PC-9 (cell line): ENCODE measurements at regions not wholly inside any gene's neighbourhood (a gene's known extent, or its start where the extent isn't known, plus 50 kb on each side); places are given as distances from the start of the nearest gene placed in this dataset.
A peak's percentile ranks its signal among the peaks of the same experiment; 100 is the strongest.

Experiments
- BruUV-seq: library from RNA; stranded (reverse); fragments of 400-500 nt; replicated peaks from 2 replicates; lab custom pipeline; 2021; lab: Mats Ljungman, UMichigan
- CTCF ChIA-PET: fragments of 300-600 bp; sonication (Branson Sonifier 250); formaldehyde crosslinking; loops from one replicate; lab custom pipeline; 2022; ENCODE audit warnings: antibody characterized with exemption; lab: Charles Lee
- POLR2A ChIA-PET: fragments of 300-600 bp; sonication (Branson Sonifier 250); formaldehyde crosslinking; loops from one replicate; lab custom pipeline; 2022; ENCODE audit warnings: antibody characterized with exemption; ENCODE audit not compliant: unreplicated experiment; lab: Charles Lee
- DNase-seq, 2 experiments: peaks; one replicate each; pipeline versions ENCODE4 v3.0.0 to v3.0.0-alpha.2; 2015 to 2022; ENCODE audit warnings: mixed read lengths in 1 of 2
- H2AFZ ChIP-seq: fragments of 200-600 bp; sonication (generic); 2 replicates; pipeline ENCODE4 v1.8.1; 2017; ENCODE audit warnings: antibody characterized with exemption
- H3F3A ChIP-seq: fragments of 200-600 bp; sonication (generic); 2 replicates; pipeline ENCODE4 v1.8.1; 2017; ENCODE audit warnings: antibody characterized with exemption, mild to moderate bottlenecking, low read depth; ENCODE audit not compliant: insufficient read depth
- H3K27ac ChIP-seq: fragments of 200-600 bp; sonication (generic); 2 replicates; pipeline ENCODE4 v1.6.1; 2016; ENCODE audit warnings: mixed run types
- H3K27me3 ChIP-seq: fragments of 200-600 bp; sonication (generic); 2 replicates; pipeline ENCODE4 v1.6.1; 2016; ENCODE audit warnings: low read depth, mixed run types; ENCODE audit not compliant: insufficient read depth
- H3K36me3 ChIP-seq: fragments of 200-600 bp; sonication (generic); 2 replicates; pipeline ENCODE4 v1.6.1; 2016; ENCODE audit warnings: low read depth, mixed run types
- H3K4me1 ChIP-seq: fragments of 200-600 bp; sonication (generic); replicated peaks from 2 replicates; pipeline ENCODE4 v1.6.1; 2016; ENCODE audit warnings: mixed run types; ENCODE audit not compliant: insufficient read depth
- H3K4me2 ChIP-seq: fragments of 200-600 bp; sonication (generic); 2 replicates; pipeline ENCODE4 v1.6.1; 2017; ENCODE audit warnings: mixed run types
- H3K4me3 ChIP-seq: fragments of 200-600 bp; sonication (generic); 2 replicates; pipeline ENCODE4 v1.6.1; 2016; ENCODE audit warnings: mixed run types
- H3K79me2 ChIP-seq: fragments of 200-600 bp; sonication (generic); 2 replicates; pipeline ENCODE4 v1.6.1; 2017; ENCODE audit warnings: low read depth, mixed run types
- H3K9me2 ChIP-seq: fragments of 200-600 bp; sonication (generic); 2 replicates; pipeline ENCODE4 v1.8.1; 2017; ENCODE audit warnings: mild to moderate bottlenecking; ENCODE audit not compliant: insufficient read depth
- H3K9me3 ChIP-seq: fragments of 200-600 bp; sonication (generic); 2 replicates; pipeline ENCODE4 v1.8.1; 2016; ENCODE audit warnings: low read depth; ENCODE audit not compliant: insufficient read depth
- H4K20me1 ChIP-seq: fragments of 200-600 bp; sonication (generic); 2 replicates; pipeline ENCODE4 v1.8.1; 2017; ENCODE audit not compliant: insufficient read depth
- EZH2 ChIP-seq: fragments of 200-600 bp; sonication (generic); IDR thresholded peaks from 2 replicates; pipeline ENCODE4 v1.8.0; 2017; ENCODE audit warnings: antibody characterized with exemption, low read depth
- intact Hi-C: fragments of 100-400 bp; cut with micrococcal nuclease; formaldehyde crosslinking; loops from one replicate; pipeline ENCODE4 v1.10.0; 2022; ENCODE audit not compliant: unreplicated experiment
- TF ChIP-seq, protein P1 (sequence below): fragments of 200-600 bp; sonication (generic); conservative IDR thresholded peaks from 2 replicates; pipeline ENCODE4 v1.6.1; 2017; ENCODE audit warnings: mixed run types, antibody characterized with exemption, mild to moderate bottlenecking, moderate library complexity

DNA sequence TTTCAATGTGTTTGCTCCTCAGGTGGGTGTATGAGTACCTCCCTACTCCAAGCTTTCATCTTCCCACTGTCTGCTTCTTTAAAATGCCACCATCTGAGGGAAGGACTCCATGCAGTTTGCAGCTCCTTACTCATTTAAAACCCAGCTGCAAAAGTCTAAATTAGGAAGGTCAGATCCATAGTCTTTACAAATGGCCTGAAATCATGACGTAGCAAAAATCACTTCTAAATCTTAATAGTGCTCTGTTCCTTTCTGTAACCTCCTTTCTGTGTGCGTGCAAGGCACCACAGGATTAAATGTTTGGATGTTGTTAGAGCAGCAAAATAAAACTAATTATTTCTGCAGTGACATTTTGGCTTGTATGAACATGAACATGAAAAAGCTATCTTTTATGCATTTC, 366.9 kb upstream of the IGFBP3 start:
- Histone ChIP-seq H3K9me3 (no peaks in the 10 kb centered on the region), H3F3A (peaks cover 15% of the 10 kb centered on the region; the same call in 1 of the 2 replicates), H3K79me2 (no peaks in the 10 kb centered on the region), H3K9me2 (no peaks in the 10 kb centered on the region), H3K27ac (no peak overlapping the region), H2AFZ (no peak overlapping the region), H3K27me3 (no peaks in the 10 kb centered on the region), H4K20me1 (no peaks in the 10 kb centered on the region), H3K4me3 (no peak overlapping the region), H3K4me2 (no peak overlapping the region), H3K36me3 (no peaks in the 10 kb centered on the region), H3K4me1 (peaks cover 31% of the 10 kb centered on the region)
- POLR2A ChIA-PET = interaction anchor here (0.7 kb wide), 1 partner anchor 94 kb away, joined by 3 read pairs; no protein-coding TSS in a partner anchor
- intact Hi-C loops = loop anchor here (10.0 kb wide), 1 partner anchor 257 kb away; no protein-coding TSS in a partner anchor
- CTCF ChIA-PET = no interaction called here
- DNase-seq = no peak
- BruUV-seq = no TSS peak
- TF ChIP-seq EZH2 = no peak
- TF ChIP-seq, protein P1, sequence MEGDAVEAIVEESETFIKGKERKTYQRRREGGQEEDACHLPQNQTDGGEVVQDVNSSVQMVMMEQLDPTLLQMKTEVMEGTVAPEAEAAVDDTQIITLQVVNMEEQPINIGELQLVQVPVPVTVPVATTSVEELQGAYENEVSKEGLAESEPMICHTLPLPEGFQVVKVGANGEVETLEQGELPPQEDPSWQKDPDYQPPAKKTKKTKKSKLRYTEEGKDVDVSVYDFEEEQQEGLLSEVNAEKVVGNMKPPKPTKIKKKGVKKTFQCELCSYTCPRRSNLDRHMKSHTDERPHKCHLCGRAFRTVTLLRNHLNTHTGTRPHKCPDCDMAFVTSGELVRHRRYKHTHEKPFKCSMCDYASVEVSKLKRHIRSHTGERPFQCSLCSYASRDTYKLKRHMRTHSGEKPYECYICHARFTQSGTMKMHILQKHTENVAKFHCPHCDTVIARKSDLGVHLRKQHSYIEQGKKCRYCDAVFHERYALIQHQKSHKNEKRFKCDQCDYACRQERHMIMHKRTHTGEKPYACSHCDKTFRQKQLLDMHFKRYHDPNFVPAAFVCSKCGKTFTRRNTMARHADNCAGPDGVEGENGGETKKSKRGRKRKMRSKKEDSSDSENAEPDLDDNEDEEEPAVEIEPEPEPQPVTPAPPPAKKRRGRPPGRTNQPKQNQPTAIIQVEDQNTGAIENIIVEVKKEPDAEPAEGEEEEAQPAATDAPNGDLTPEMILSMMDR = no peak

GRCh38 chr7:46286957-46287356, 365.9 kb upstream of the IGFBP3 start:
- no peak for TF ChIP-seq EZH2
- TF ChIP-seq, protein P1 = no peak
- Histone ChIP-seq H3K27ac (no peak overlapping the region), H3K4me2 (no peak overlapping the region), H3K9me2 (no peaks in the 10 kb centered on the region), H3K4me1 (peaks cover 33% of the 10 kb centered on the region), H4K20me1 (no peaks in the 10 kb centered on the region), H3K9me3 (no peaks in the 10 kb centered on the region), H3K4me3 (no peak overlapping the region), H3K79me2 (no peaks in the 10 kb centered on the region), H3K27me3 (no peaks in the 10 kb centered on the region), H2AFZ (no peak overlapping the region), H3K36me3 (no peaks in the 10 kb centered on the region), H3F3A (peaks cover 10% of the 10 kb centered on the region; the same call in 1 of the 2 replicates)
- DNase-seq = no peak
- BruUV-seq = no TSS peak
- POLR2A ChIA-PET = interaction anchor here (0.7 kb wide), 1 partner anchor 12 kb away, joined by 4 read pairs; no protein-coding TSS in a partner anchor
- intact Hi-C loops = loop anchor here (10.0 kb wide), 1 partner anchor 258 kb away; no protein-coding TSS in a partner anchor
- CTCF ChIA-PET = no interaction called here

- no peaks in the 10 kb centered on the region for H3K9me3 ChIP-seq
- no peaks in the 10 kb centered on the region for H3K79me2 ChIP-seq
- no peaks in the 10 kb centered on the region for H4K20me1 ChIP-seq
- no TSS peak for BruUV-seq
- no peak overlapping the region for H2AFZ ChIP-seq
- H3K27ac ChIP-seq = no peak overlapping the region
- intact Hi-C loops = loop anchor here (10.0 kb wide), 1 partner anchor 258 kb away; no protein-coding TSS in a partner anchor
- H3K4me3 ChIP-seq = no peak overlapping the region
- peaks cover 33% of the 10 kb centered on the region for H3K4me1 ChIP-seq
- peaks cover 7% of the 10 kb centered on the region for H3F3A ChIP-seq
- TF ChIP-seq, protein P1 = no peak
- no peak for TF ChIP-seq EZH2
- H3K9me2 ChIP-seq = no peaks in the 10 kb centered on the region
- no peaks in the 10 kb centered on the region for H3K27me3 ChIP-seq
- ChIA-PET CTCF (no interaction called here), POLR2A (interaction anchor here (0.7 kb wide), 1 partner anchor 11 kb away, joined by 4 read pairs; no protein-coding TSS in a partner anchor)
- peak in 1 of 2 experiments; percentile 48 for DNase-seq
- H3K4me2 ChIP-seq = no peak overlapping the region
- no peaks in the 10 kb centered on the region for H3K36me3 ChIP-seq
These were observed 365.3 kb upstream of the IGFBP3 start for GRCh38 chr7:46286356-46286755.
